Stimulated activated CD4-positive, alpha-beta T cell treated with anti-CD3 and anti-CD28 coated beads, Interleukin-12 subunit alpha, Interleukin-12 subunit beta, amount 100 ng/mL, for 4 hours (primary cell): ENCODE measurements at regions not wholly inside any gene's neighbourhood (a gene's known extent, or its start where the extent isn't known, plus 50 kb on each side); places are given as distances from the start of the nearest gene placed in this dataset.
A peak's percentile ranks its signal among the peaks of the same experiment; 100 is the strongest.

Experiments used
- DNase-seq: peaks from one replicate; pipeline ENCODE4 v3.0.0-alpha.2; 2020

DNA sequence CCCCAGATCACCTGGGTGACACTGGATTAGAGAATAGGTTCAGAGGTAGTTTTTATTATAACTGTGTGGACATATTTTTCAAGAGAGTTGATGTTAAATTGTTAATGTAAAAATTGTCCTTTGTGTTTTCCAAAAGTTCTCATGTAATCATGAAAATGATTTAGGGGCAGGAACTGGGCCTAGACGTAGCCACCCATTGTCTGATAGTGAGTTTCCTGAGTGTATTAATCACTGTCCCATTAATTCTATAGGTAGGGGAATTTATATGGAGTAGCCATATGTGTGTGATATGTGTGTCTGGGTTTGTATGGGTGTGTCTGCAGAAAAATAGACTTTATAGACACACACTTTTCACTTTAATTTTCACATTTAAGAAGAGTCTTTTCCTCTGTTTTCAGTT lies 144.6 kb upstream of the RAI14 start:
- no peak for DNase-seq

DNA sequence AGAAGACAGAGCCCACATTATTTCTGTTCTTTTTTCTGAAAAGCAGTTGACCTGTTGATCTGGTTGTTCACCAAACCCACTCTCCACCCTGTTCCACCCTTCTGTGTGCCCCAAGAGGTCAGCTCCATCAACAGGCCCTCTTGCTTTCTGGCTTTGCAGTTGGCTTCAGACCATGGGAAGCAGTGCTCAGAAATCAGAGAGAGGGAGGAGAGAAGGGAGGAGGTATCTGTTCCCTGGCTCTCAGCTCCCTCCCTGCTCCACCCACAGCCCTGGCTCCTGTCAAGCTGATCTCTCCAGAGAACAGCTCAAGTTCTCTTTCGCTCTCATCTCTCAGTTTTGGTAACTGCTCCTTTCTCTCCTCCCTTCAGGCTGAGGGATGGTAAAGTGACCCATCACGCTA lies 144.2 kb upstream of the RAI14 start:
- DNase-seq = no peak

DNA sequence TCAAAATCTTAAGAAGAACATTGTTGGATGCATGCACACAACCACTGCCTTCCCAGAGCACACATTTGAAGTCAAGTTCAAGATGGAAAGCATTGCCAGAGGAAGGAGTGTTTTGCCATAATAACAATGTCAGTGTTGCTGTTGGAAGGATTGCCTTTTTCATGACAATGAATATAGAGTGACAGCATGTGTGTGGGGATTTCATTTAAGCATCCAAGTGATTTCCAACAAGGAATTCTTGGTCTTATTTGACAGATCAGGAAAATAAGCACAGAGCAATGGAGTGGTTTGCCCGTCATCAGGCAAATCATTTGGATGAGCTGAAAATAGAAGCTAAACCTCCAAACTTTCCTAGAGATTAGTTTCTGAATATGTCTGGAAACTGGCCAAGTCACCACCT lies 140.0 kb upstream of the RAI14 start:
- no peak for DNase-seq

DNA sequence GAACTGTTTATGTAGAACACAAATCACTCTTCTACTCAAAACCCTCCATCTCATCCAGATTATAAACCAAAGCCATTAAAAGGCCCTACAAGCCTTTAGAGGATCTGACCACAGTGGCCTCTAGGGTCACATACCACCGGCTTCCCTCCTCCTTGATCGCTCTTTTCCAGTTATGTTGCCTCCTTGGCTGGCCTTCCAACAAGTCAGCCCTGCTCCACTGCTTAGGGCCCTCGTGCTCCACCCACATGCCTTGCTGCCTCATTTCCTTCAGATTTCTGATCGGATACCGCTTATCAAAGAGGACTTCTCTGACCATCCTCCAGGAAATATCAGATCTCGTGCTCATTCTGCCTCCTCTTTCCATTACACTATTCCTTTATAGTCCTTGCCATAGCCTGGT lies 139.4 kb upstream of the RAI14 start:
- no peak for DNase-seq

DNA sequence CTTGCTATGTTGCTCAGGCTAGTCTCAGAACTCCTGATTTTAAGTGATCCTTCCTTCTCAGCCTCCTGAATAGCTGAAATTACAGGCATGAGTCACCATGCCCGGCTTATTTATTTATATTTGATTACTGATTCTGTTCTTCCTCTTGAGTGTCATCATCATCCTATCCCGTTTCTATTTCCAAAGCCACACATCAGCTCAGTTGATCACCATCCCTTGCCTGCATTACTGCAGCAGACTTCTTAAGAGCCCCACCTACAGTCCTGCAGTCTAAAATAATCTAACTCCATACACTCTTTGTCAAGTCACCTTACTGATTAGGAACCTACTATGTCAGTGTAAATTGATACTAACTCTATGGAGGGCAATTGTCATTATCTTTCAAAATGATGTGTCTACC lies 138.9 kb upstream of the RAI14 start:
- DNase-seq = no peak

DNA sequence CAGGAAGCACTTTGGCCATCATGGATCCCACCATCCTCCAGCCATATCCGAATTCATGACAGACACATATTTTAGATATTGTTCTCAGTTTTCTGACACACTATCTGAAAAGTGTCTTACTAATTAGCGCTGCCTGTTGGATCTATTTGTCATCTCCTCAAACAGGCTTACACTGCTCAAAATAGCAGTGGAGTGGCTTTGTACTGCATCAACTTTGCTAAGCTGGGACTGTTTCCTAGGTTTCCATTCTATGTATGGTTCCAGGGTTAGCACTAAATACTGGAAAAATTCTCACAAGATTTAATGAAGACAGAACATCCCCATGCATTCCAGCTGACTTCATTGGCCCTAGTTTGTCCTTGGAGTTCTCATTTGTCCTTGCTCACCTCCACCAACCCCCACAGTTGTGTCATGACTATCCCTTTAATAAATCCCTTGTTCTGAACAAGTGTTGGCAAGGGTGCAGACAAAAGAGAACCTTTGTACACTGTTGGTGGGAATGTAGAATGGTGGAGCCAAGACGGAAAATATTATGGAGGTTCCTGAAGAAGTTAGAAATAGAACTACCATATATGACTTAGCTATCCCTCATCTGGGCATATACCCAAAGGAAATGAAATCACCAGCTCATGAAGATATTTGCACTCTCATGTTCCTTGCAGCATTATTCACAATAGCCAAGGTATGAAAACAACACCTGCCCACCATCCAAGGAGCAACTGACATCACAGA lies 136.5 kb upstream of the RAI14 start:
- DNase-seq = no peak

DNA sequence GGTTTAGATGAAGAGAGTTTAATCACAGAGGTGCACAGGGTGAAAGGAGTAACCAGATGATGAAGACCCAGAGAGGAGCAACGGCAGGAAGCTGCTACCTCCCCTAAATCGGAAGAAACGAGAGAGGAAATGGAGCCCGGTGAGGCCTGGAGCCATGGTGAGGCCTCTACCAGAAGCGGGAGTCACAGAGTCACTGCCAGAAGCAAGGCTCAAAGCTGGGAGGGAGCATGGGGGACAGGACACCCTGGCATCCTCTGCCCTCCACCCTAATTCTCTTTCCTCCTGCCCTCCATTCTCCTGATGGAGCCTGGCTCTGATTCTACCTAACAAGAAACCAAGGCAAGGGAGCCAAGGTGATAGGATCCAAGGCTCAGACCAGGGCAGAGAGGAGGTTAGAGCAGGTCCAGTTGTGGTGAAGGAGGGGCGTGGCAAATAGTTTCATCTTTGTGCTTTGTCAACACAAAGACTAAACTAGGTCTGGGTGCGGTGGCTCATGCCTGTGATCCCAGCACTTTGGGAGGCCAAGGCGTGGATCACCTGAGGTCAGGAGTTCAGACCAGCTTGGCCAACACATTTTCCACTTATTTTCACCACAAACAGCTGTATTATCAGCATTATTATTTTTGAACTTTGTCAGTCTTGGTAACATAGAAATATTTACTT lies 134.4 kb upstream of the RAI14 start:
- no peak for DNase-seq

DNA sequence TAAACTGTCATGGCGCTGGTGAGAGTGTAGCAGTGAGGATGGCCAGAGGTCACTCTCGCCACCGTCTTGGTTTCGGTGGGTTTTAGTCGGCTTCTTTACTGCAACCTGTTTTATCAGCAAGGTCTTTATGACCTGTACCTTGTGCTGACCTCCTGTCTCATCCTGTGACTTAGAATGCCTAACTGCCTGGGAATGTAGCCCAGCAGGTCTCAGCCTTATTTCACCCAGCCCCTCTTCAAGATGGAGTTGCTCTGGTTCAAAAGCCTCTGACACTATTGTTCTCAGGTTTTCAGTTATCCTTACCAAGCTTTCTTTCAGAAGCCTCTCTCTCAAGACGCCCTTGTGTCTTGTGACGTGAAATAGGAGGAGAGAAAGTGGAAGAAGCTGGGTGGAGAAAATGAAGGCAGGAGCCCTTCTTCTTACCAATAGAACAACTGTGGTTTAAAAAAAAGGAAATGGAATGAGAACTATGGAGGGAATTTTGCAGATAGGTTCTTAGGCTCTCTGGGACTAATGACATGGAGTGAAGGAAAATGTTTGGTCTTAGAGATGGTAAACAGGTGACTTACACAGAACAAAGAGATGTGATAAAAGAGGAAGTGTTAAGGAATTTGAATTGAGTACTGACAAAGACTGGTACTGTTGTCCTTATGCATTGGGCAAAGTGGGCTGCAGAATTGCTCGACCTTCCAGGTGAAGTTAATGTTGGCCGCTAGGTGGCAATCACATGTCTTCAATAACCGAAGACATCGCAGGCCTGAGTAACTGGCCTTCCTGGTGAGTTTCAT lies 133.3 kb upstream of the RAI14 start:
- peak; percentile 26 for DNase-seq

DNA sequence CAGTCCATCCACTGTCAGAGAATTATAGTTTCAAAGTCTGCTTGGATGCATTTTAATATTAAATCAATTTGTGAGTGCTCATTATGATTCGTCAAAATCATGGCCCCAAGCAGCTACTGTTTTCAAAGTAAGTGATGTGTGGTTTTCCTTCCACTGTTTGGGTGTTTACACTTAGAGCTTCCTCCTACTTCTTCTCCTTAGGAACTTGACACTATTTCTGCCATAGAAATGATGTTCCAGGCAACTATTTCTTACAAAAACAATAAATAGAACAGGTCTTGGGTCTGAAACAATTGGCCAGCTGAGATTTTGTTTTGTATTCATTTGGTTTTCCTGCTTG lies 132.8 kb upstream of the RAI14 start:
- no peak for DNase-seq

DNA sequence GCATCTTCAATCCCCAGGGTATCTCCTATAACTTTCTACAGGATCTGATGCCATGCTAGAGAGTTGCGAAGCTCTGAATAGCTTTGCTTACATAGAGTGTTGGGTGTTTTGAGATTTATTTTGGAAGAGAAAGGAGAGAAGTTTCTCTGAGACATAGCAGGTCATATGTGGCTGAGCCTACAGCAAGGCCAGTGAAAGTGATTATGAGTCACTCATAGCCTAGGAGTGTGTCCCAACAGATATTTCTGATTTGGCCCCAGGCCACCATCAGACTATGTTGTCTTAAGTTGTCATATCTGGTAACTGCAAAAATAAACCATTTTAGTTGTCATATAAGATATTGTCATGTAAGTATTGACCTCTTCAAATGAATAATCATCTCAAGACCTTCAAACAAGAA lies 132.0 kb upstream of the RAI14 start:
- no peak for DNase-seq

DNA sequence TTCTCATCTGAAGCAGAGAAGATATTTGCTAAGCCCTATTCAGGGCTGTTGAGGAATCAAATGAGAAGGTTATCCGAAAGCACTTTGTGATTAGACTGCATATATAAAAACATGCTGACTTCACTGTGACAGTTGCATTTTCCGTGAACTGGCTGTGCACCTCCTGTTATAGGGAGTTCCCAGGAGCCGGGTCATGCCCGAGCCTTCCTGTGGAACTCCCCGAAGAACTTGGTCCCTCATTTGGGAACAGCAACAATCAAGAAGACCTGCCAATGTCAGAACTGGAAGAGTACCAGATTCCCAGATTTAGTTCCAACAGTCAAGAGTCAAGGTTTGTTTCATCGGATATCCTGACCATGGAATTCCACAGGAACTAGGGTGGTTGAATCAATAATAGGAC lies 130.4 kb upstream of the RAI14 start:
- DNase-seq = no peak

DNA sequence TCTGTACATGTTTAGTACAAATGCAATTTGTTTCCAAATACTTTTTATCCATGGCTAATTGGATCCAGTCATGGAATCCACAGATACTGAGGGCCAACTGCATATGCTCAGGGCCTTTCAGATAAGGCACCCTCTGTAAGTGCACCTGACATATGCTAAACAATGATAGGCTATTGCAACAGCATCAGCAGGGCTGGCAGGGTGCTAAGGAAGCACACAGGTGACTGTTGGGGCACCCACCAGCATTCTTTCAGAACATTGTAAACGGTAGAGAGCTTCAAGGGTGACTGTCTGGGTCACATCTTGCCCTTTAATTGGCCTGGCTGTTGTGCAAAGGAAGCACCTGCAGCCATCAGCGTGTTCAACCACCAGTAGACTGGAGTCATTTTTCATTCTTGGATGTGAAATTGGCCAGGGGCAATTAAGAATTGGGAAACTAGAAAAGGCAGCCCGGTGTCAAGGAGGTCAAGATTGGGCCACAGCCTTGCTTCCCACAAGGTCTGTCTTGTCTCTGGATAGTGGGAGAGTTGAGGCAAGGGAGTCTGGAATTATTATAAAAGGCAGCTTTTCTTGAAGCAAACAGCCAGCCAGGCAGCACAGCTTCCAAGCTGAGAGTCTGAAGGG lies 129.3 kb upstream of the RAI14 start:
- DNase-seq = no peak

DNA sequence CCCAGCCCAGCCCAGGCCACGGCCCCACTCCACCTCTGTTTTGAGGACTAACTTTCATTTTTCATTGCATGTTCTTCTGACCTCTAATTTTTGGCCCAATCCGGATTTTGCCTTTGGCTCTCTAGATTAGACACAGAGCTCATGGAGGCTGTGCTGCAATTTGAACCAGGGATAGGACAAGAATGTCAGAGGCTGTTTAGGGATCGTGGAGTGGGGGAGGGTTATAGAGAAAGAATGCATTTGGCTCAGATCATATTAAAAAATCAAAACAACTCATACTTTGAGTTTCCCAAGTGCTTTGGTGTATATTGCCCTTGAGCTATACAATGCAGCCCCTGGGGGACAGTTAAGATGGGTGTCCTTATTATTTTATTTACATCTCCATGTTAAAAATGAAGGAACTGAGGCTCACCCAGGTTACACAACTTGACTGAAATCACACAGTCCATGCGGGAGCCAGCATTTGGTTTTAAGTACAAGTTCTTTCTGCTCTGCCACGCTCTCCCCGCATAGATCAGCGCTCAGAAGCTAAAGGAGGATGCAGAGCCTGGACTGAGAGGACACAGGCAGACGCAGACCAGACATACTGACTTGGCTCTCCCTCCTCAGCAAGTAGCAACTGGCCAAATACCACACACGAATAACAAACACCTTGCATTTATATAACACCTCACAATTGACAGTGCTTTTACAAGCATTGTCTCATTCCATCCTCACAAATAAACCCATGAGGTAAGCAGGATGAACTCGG lies 126.4 kb upstream of the RAI14 start:
- DNase-seq = no peak

DNA sequence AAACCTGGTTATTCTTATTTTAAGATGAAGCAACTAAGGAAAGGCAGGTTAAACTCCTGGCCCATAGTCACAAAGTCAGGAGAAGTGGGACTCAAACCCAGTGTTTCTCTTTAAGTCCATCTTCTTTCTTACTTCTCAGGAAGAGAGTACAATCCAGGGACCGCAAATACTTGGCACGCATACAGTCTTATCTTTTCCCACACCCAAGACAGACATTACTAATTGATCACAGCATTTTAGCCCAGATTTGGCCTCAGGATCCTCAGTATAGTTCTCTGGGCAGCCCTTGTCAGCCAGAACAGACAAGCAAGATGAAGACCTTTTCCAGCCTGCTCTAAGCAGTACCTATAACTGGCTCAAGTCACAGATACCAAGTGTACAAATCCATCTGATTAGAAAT lies 125.5 kb upstream of the RAI14 start:
- DNase-seq = no peak

DNA sequence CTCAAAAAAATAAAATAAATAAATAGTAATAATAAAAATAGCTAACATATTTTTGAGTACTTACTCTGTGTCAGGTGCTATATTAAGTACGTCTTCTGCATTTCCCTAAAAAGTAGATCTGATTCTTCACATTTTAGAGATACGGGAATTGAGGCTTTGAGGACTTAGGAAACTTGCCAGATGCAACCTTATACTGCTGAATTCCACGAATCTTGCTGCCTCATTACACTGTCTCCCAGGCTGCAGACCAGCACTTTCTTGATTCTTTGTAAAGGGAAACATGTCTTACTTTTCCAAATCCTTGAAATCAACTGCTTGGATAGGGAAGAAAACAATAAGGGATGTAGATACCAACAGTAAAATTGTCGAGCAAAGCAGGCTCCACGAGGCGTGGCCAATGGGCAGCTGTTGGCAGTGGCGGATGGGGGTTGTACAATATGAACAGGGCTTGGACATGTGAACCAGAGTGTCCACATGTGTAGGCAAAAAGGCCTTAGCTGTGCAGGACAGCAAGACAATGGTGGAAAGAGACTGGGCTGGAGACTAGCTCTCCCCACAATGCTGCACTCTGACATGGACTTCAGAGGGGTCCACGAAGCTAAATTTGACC lies 124.3 kb upstream of the RAI14 start:
- DNase-seq = no peak

DNA sequence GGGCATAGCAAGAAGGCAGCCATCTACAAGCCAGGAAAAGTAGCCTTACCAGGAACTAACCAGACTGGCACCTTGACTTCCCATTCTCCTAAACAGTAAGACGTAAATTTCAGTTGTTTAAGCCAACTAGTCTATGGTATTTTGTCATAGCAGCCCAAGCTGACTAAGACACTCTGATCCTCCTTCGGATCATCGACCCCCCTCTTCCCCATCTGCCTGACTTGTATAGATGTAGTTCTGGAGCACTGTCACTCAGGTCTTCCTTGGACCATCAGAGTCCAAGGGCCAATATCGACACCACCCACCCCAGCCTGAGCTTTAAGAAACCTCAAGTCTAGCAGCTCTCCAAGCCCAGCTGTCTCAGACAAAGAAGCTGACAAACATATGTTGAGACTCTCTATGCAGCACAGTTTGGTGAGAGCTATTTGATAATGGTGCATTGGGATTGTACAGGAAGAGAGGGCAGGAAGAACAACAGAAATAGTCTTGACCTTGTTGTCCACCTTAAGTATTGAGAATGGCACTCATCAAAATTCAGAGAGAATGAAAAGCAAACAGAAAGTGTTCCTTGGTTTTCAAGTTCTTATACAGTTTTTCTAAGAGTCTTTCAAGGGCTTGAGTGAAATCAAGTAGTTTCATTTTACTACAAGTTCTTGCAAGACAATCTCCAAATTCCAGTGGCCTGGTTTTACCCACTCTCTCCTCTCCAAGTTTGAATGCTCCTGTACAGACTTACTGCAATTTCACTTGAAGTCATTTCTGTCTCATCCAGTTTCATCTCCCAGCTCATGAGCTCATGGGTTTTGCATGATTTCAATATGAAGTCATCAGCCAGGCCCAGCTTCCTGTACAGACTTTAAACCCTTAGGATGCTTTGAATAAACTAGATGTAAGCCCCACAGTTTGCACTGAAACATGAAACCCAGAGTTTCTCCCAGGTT lies 122.3 kb upstream of the RAI14 start:
- no peak for DNase-seq

DNA sequence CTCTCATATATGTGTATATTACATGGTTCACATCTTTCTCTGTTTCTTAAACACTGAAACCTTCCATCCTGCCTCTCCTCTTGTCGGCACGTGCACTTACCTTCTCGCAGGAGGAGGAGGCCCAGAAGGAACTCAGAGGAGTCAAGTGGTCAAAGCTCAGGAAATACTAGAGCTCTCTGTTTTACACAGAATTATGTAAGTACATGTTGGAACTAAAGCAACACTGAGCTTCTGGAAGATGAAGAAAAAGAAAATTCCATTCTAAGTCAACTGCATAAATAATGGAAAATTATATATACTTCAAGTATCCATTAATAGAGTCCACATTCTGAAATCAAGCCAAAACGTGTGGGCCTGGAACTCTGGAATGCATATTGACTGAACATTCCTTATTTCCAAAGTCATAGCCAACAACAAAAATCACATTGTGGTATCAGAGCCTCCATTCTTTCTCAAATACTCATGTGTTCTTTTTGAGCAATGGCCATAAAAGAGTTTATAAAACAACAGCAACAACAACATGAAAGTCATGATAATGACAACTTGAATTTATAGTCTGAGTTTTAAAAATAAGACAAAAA lies 121.5 kb upstream of the RAI14 start:
- no peak for DNase-seq

DNA sequence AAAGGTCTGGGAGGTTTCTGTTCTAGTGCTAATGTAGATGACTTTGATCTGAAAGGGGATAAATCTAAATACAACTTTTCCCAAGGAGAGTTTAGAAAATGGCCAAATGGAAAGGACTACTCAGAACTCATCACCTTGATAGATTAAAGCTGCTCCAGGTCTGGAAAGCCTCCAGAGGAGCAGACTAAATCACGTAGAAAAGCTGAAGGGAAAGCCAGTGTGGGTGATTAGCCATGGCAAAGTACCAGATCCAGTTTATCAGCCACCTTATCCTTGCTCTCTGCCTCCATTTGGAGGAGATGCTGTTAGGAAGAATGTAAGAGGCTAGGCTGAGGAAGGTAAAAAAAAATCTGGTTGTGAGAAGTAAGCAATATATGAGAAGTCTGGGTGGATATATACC lies 120.7 kb upstream of the RAI14 start:
- no peak for DNase-seq

DNA sequence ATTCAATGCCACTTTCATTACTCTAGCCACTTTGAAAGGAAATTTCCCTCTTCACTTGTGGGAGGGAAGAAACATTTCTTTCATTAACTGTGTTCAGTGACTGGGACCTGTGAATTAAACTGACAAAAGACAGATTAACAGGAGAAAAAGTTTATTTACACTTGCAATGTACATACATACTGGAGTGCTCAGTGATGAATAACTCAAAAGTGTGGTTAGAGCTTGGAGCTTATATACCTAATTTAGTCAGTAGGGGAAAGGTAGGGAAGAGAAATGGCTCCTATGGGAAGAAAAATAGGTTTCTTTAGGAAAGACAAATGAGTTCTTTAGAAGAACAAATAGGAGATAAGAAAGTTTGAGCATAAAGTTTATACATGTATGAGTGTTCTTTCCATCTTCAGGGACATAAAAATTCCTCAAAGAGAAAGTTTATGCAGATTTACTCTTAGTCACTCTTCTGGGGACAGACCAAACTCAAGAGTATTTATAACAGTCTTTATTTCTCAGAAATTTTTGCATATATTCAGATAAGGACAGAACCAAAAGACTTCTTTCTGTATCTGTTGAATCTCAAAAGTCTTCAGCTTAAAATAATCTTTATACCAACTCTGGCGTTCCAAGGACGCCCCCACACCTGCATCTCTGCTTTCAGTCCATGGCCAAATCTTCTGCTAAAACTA lies 120.0 kb upstream of the RAI14 start:
- DNase-seq = no peak

DNA sequence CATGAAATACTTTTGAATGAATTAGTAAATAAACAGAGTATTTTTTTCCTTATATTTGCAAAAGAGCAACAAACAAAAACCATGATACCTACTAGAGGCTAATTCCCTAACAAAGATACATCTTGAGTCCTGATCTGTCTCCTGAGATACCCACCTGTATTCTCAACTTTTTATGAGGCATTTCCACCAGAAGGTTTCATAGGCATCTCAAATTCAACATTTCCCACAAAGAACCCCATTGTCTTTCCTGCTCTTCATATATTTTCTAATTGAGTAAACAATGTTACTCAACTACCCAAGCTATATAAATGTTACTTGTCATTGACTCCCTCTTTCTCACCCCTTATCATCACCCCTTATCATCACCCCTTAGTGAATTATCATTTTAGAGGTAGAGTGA lies 119.4 kb upstream of the RAI14 start:
- DNase-seq = no peak
